ENCODE measurements at regions not wholly inside any gene's neighbourhood (a gene's known extent, or its start where the extent isn't known, plus 50 kb on each side); places are given as distances from the start of the nearest gene placed in this dataset.

GRCh38 chr11:43619863-43620505 lies 60.6 kb upstream of the HSD17B12 start:
- no peak for DNase-seq (ENCODE audit: low read depth)
- no peak for TF ChIP-seq CTCF (IDR thresholded peaks at IDR 0.05; ENCODE audit: insufficient read depth, low read depth, low read length, missing control alignments)
- H3K4me3 ChIP-seq (ENCODE audit: low read depth, low read length): no peak overlapping the region

GRCh38 chr11:43626798-43627197 lies 53.7 kb upstream of the HSD17B12 start:
- no peak for DNase-seq (ENCODE audit: low read depth)
- TF ChIP-seq CTCF (IDR thresholded peaks at IDR 0.05; ENCODE audit: insufficient read depth, low read depth, low read length, missing control alignments): no peak
- no peak overlapping the region for H3K4me3 ChIP-seq (ENCODE audit: low read depth, low read length)
